K562 (cell line): ENCODE measurements at regions not wholly inside any gene's neighbourhood (a gene's known extent, or its start where the extent isn't known, plus 50 kb on each side); places are given as distances from the start of the nearest gene placed in this dataset.

Experiments
- ATAC-seq: fragments of 200-7000 bp; cut with Tn5 transposase; 3 replicates; pipeline ENCODE4 v1.9.1; 2020; ENCODE audit warnings: moderate library complexity
- BruUV-seq: library from RNA; stranded (reverse); fragments of 400-500 nt; replicated peaks from 2 replicates; lab custom pipeline; 2021; lab: Mats Ljungman, UMichigan
- CTCF ChIA-PET: fragments of 300-600 bp; formaldehyde crosslinking; extraction: SDS; loops from one replicate; lab custom pipeline; 2021; ENCODE audit warnings: low intra/inter-chr PET ratio; lab: Yijun Ruan, JAX
- POLR2A ChIA-PET: fragments of 300-600, 350-650 bp; sonication (Branson Sonifier 250); formaldehyde crosslinking; extraction: SDS; loops from one replicate; lab custom pipeline; 2021; ENCODE audit warnings: antibody characterized with exemption, inconsistent platforms; lab: Yijun Ruan, JAX
- DNase-seq, 4 experiments: peaks; one replicate each; pipeline versions ENCODE4 v3.0.0 to v3.0.0-alpha.2; 2011 to 2018; ENCODE audit warnings: low spot score in 3 of 4, mixed read lengths in 3 of 4; ENCODE audit errors: extremely low read depth in 1 of 4
- FAIRE-seq: peaks from 2 replicates; lab custom pipeline; 2011; peaks lifted over from hg19 to GRCh38; lab: Jason Lieb, UNC
- H2AFZ ChIP-seq: 2 replicates; pipeline ENCODE4 v1.6.0; 2011; ENCODE audit warnings: low read depth, low read length, control low read depth, inconsistent platforms
- H3K27ac ChIP-seq: fragments of 200-600 bp; 3 replicates; pipeline ENCODE4 v1.8.0; 2011; ENCODE audit warnings: low read depth, mild to moderate bottlenecking, control low read depth, inconsistent platforms, low read length, moderate library complexity, mixed read lengths; ENCODE audit errors: extremely low read depth
- H3K27me3 ChIP-seq, 2 experiments: fragments of 300-600 bp in 1 of 2; 2 replicates in 1 of 2; 3 replicates in 1 of 2; pipeline versions ENCODE4 v1.6.0 to v1.8.0; 2011; ENCODE audit warnings: inconsistent platforms in 2 of 2, low read length in 2 of 2, mild to moderate bottlenecking in 1 of 2, mixed read lengths in 1 of 2, moderate library complexity in 1 of 2; ENCODE audit not compliant: control insufficient read depth in 2 of 2, insufficient read depth in 2 of 2
- H3K36me3 ChIP-seq: fragments of 300-600 bp; 3 replicates; pipeline ENCODE4 v1.8.0; 2011; ENCODE audit warnings: mild to moderate bottlenecking, low read length, inconsistent platforms; ENCODE audit not compliant: control insufficient read depth, insufficient read depth
- H3K4me1 ChIP-seq, 2 experiments: fragments of 200-600 bp in 1 of 2; replicated peaks in 1 of 2; 2 replicates in 1 of 2; 3 replicates in 1 of 2; pipeline versions ENCODE4 v1.5.1 to v1.8.0; 2011; ENCODE audit warnings: inconsistent platforms in 2 of 2, low read length in 2 of 2, mild to moderate bottlenecking in 1 of 2, mixed read lengths in 1 of 2, moderate library complexity in 1 of 2; ENCODE audit not compliant: control insufficient read depth in 2 of 2, insufficient read depth in 2 of 2
- H3K4me2 ChIP-seq: 2 replicates; pipeline ENCODE4 v1.6.1; 2011; ENCODE audit warnings: low read length, control low read depth, inconsistent platforms, mixed read lengths; ENCODE audit not compliant: insufficient read depth
- H3K4me3 ChIP-seq: fragments of 200-600 bp; sonication (generic), shearing (Covaris generic); 2 replicates; pipeline ENCODE4 v1.5.1; 2016; ENCODE audit warnings: control low read depth, inconsistent platforms
- H3K79me2 ChIP-seq: fragments of 200-600 bp; 3 replicates; pipeline ENCODE4 v1.8.0; 2011; ENCODE audit warnings: low read length, inconsistent platforms; ENCODE audit not compliant: control insufficient read depth, insufficient read depth
- H3K9ac ChIP-seq, 2 experiments: 2 replicates each; pipeline versions ENCODE4 v1.6.0 to v1.6.1; 2011; ENCODE audit warnings: low read depth in 2 of 2, low read length in 2 of 2, control low read depth in 1 of 2, inconsistent platforms in 1 of 2, mild to moderate bottlenecking in 1 of 2, mixed read lengths in 1 of 2; ENCODE audit not compliant: insufficient read depth in 1 of 2
- H3K9me1 ChIP-seq: one replicate; pipeline ENCODE4 v1.6.0; 2011; ENCODE audit warnings: inconsistent platforms, mild to moderate bottlenecking, low read length, moderate library complexity; ENCODE audit not compliant: control insufficient read depth, insufficient read depth
- H3K9me3 ChIP-seq: replicated peaks from 2 replicates; pipeline ENCODE4 v1.5.1; 2011; ENCODE audit warnings: low read depth, low read length, inconsistent platforms; ENCODE audit not compliant: control insufficient read depth, insufficient read depth
- H4K20me1 ChIP-seq: replicated peaks from 2 replicates; pipeline ENCODE4 v1.6.1; 2011; ENCODE audit warnings: low read length, inconsistent platforms, mixed read lengths; ENCODE audit not compliant: control insufficient read depth, insufficient read depth
- ARID2 ChIP-seq: fragments of 450-650 bp; IDR thresholded peaks from 2 replicates; pipeline ENCODE4 v1.6.1; 2017; ENCODE audit warnings: antibody characterized with exemption, mild to moderate bottlenecking
- DACH1 ChIP-seq: fragments of 450-650 bp; IDR thresholded peaks from 2 replicates; pipeline ENCODE4 v1.6.1; 2018; ENCODE audit not compliant: partially characterized antibody
- E2F3 ChIP-seq: fragments of 250-450 bp; sonication (Bioruptor Pico); IDR thresholded peaks from 2 replicates; pipeline ENCODE4 v1.4.0; 2020; ENCODE audit warnings: mild to moderate bottlenecking
- ETV6 ChIP-seq, 3 experiments: fragments of 150-350 bp in 1 of 3; sonication (generic) in 1 of 3; formaldehyde crosslinking in 1 of 3; IDR thresholded peaks; 2 replicates each; pipeline versions ENCODE4 v1.6.1 to v1.8.0; 2014 to 2022; ENCODE audit warnings: borderline replicate concordance in 2 of 3, low read depth in 2 of 3, antibody characterized with exemption in 1 of 3, low read length in 1 of 3, mild to moderate bottlenecking in 1 of 3, missing genetic modification reagents in 1 of 3
- HSF4 ChIP-seq: fragments of 250-450 bp; sonication (Bioruptor Pico); IDR thresholded peaks from 2 replicates; pipeline ENCODE4 v2.1.2; 2022; ENCODE audit warnings: mild to moderate bottlenecking, moderate library complexity, borderline replicate concordance
- SAP30 ChIP-seq: fragments of 200-600 bp; sonication (generic); IDR thresholded peaks from 2 replicates; pipeline ENCODE4 v1.6.1; 2012; ENCODE audit warnings: borderline replicate concordance, low read depth, mild to moderate bottlenecking, moderate library complexity, low read length, control low read depth, inconsistent platforms; ENCODE audit not compliant: insufficient read depth, poor library complexity, severe bottlenecking
- SREBF2 ChIP-seq: sonication (generic); formaldehyde crosslinking; IDR thresholded peaks from 2 replicates; pipeline ENCODE4 v1.4.0; 2020; ENCODE audit warnings: mild to moderate bottlenecking, missing genetic modification reagents
- STAT5A ChIP-seq: IDR thresholded peaks from 2 replicates; pipeline ENCODE4 v1.6.1; 2012; ENCODE audit warnings: low read length, inconsistent platforms, borderline replicate concordance
- ZNF121 ChIP-seq: sonication (generic); formaldehyde crosslinking; conservative IDR thresholded peaks from 2 replicates; pipeline ENCODE4 v1.8.0; 2022; ENCODE audit warnings: missing genetic modification reagents
- ZNF384 ChIP-seq: IDR thresholded peaks from 2 replicates; pipeline ENCODE4 v1.6.1; 2012; ENCODE audit warnings: low read depth, low read length, improper control_type of control experiment
- ZNF77 ChIP-seq: fragments of 250-450 bp; sonication (Bioruptor Pico); IDR thresholded peaks from 2 replicates; pipeline ENCODE4 v1.5.0; 2020
- ZZZ3 ChIP-seq: fragments of 450-650 bp; IDR thresholded peaks from 2 replicates; pipeline ENCODE4 v1.6.1; 2016; ENCODE audit warnings: antibody characterized with exemption, mild to moderate bottlenecking, moderate library complexity
- WGBS: fragments of 100-300 bp; shearing (Covaris generic); methylation state at CpG from one replicate; pipeline ENCODE4 v1.1.6; 2016; ENCODE audit warnings: low coverage, mixed read lengths; ENCODE audit not compliant: insufficient coverage; ENCODE audit errors: missing lambda C conversion rate; 5-methylcytosine and 5-hydroxymethylcytosine counted together
- in situ Hi-C: fragments of 300-500 bp; cut with MboI; formaldehyde crosslinking; loops from 4 replicates; pipeline ENCODE4 v1.15.0; 2018; ENCODE audit warnings: inconsistent platforms, mixed read lengths
- intact Hi-C: fragments of 100-400 bp; cut with micrococcal nuclease; formaldehyde crosslinking; loops from 2 replicates; pipeline ENCODE4 v1.14.2; 2022
- TF ChIP-seq, protein P1 (sequence below): fragments of 250-450 bp; sonication (Bioruptor Pico); IDR thresholded peaks from 2 replicates; pipeline ENCODE4 v1.4.0; 2020; ENCODE audit warnings: mild to moderate bottlenecking, moderate library complexity

GRCh38 chr5:6915574-6915973 is 202.3 kb downstream of the TENT4A start:
- no peaks in the 10 kb centered on the region for H3K27me3 ChIP-seq
- DNase-seq, result no peak
- no peaks in the 10 kb centered on the region for H3K4me1 ChIP-seq
- FAIRE-seq, result no peak
- H3K36me3 ChIP-seq, result no peaks in the 10 kb centered on the region
- WGBS, result 0% methylated on average over 3 of the region's 3 CpGs
- POLR2A ChIA-PET, result interaction anchor here (0.6 kb wide), 1 partner anchor 27 kb away, joined by 3 read pairs; no protein-coding TSS in a partner anchor
- TF ChIP-seq, protein P1, sequence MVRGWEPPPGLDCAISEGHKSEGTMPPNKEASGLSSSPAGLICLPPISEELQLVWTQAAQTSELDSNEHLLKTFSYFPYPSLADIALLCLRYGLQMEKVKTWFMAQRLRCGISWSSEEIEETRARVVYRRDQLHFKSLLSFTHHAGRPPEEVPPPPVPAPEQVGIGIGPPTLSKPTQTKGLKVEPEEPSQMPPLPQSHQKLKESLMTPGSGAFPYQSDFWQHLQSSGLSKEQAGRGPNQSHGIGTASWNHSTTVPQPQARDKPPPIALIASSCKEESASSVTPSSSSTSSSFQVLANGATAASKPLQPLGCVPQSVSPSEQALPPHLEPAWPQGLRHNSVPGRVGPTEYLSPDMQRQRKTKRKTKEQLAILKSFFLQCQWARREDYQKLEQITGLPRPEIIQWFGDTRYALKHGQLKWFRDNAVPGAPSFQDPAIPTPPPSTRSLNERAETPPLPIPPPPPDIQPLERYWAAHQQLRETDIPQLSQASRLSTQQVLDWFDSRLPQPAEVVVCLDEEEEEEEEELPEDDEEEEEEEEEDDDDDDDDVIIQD (CRISPR knock-in tag), result no peak
- no peak for TF ChIP-seq ZNF384
- no peak for TF ChIP-seq ETV6 (IDR thresholded peaks at IDR 0.05; ENCODE audit: borderline replicate concordance in 1 of 2, low read depth in 2 of 2, low read length in 1 of 2)
- no peak for TF ChIP-seq ETV6 (CRISPR knock-in tag; IDR thresholded peaks at IDR 0.05; ENCODE audit: borderline replicate concordance)
- H2AFZ ChIP-seq, result no peak overlapping the region
- H3K79me2 ChIP-seq, result no peaks in the 10 kb centered on the region
- ATAC-seq, result no peak
- in situ Hi-C loops, result no loop called here
- H3K9ac ChIP-seq, result no peak overlapping the region
- H3K4me2 ChIP-seq, result no peak overlapping the region
- BruUV-seq, result no TSS peak
- H4K20me1 ChIP-seq, result no peaks in the 10 kb centered on the region
- intact Hi-C loops, result no loop called here
- H3K4me3 ChIP-seq, result no peak overlapping the region
- no peaks in the 10 kb centered on the region for H3K9me3 ChIP-seq
- H3K9me1 ChIP-seq, result no peaks in the 10 kb centered on the region
- CTCF ChIA-PET, result no interaction called here
- no peak overlapping the region for H3K27ac ChIP-seq

GRCh38 chr5:6918255-6918654 is 205.0 kb downstream of the TENT4A start:
- no peaks in the 10 kb centered on the region for H3K27me3 ChIP-seq
- H3K9me1 ChIP-seq, result no peaks in the 10 kb centered on the region
- CTCF ChIA-PET, result interaction anchor here (0.9 kb wide), 1 partner anchor 10 kb away, joined by 3 read pairs; no protein-coding TSS in a partner anchor
- no peak overlapping the region for H3K9ac ChIP-seq
- FAIRE-seq (no peak), DNase-seq (no peak), ATAC-seq (no peak)
- H3K4me2 ChIP-seq, result no peak overlapping the region
- POLR2A ChIA-PET, result no interaction called here
- no peaks in the 10 kb centered on the region for H3K9me3 ChIP-seq
- H3K36me3 ChIP-seq, result no peaks in the 10 kb centered on the region
- WGBS, result 2% methylated on average over 5 of the region's 5 CpGs
- H4K20me1 ChIP-seq, result no peaks in the 10 kb centered on the region
- H3K4me3 ChIP-seq, result no peak overlapping the region
- intact Hi-C loops, result no loop called here
- H3K27ac ChIP-seq, result no peak overlapping the region
- no peaks in the 10 kb centered on the region for H3K4me1 ChIP-seq
- no peak overlapping the region for H2AFZ ChIP-seq
- in situ Hi-C loops, result no loop called here
- BruUV-seq, result no TSS peak
- H3K79me2 ChIP-seq, result no peaks in the 10 kb centered on the region
- no peak for TF ChIP-seq E2F3 (CRISPR knock-in tag)
- TF ChIP-seq, protein P1 (CRISPR knock-in tag), result no peak
- no peak for TF ChIP-seq DACH1
- no peak for TF ChIP-seq SAP30
- TF ChIP-seq ZNF121, result no peak
- TF ChIP-seq SREBF2 (CRISPR knock-in tag), result no peak
- TF ChIP-seq STAT5A, result no peak
- no peak for TF ChIP-seq HSF4
- TF ChIP-seq ZZZ3, result no peak
- no peak for TF ChIP-seq ZNF77 (CRISPR knock-in tag)
- no peak for TF ChIP-seq ARID2
